ENCODE measurements at regions not wholly inside any gene's neighbourhood (a gene's known extent, or its start where the extent isn't known, plus 50 kb on each side); places are given as distances from the start of the nearest gene placed in this dataset.

- Histone ChIP-seq H3K4me1 (ENCODE audit: control insufficient read depth in 5 of 5, insufficient read depth in 5 of 5, low read length in 5 of 5) (no peaks in the 10 kb centered on the region), H3K9me3 (ENCODE audit: control insufficient read depth in 4 of 4, insufficient read depth in 3 of 4, low read length in 3 of 4) (no peaks in the 10 kb centered on the region), H3K9ac (ENCODE audit: insufficient read depth in 1 of 2, low read length in 2 of 2) (no peak overlapping the region), H3K36me3 (ENCODE audit: control insufficient read depth in 4 of 4, insufficient read depth in 4 of 4, low read length in 4 of 4) (no peaks in the 10 kb centered on the region), H3K27ac (ENCODE audit: low read depth in 1 of 2, low read length in 1 of 2) (no peak overlapping the region), H3K27me3 (ENCODE audit: control insufficient read depth in 3 of 3, insufficient read depth in 3 of 3, low read length in 2 of 3) (no peaks in the 10 kb centered on the region), H3K4me3 (no peak overlapping the region)
- ATAC-seq (ENCODE audit: insufficient read depth, low FRiP score) (no peak), DNase-seq (no peak)
- no peak for TF ChIP-seq CTCF (IDR thresholded peaks at IDR 0.05; ENCODE audit: control extremely low read depth, extremely low read depth)
- 33 to 35% methylated on average over 5 of the region's 5 CpGs for WGBS, 2 donors
Observed at GRCh38 chr1:214976665-214977064, 105.9 kb upstream of the KCNK2 start.

GRCh38 chr1:214977110-214977509 lies 105.4 kb upstream of the KCNK2 start:
- no peak overlapping the region for H3K4me3 ChIP-seq
- H3K9ac ChIP-seq (ENCODE audit: insufficient read depth in 1 of 2, low read length in 2 of 2), result no peak overlapping the region
- DNase-seq (no peak), ATAC-seq (ENCODE audit: insufficient read depth, low FRiP score) (no peak)
- H3K27me3 ChIP-seq (ENCODE audit: control insufficient read depth in 3 of 3, insufficient read depth in 3 of 3, low read length in 2 of 3), result no peaks in the 10 kb centered on the region
- WGBS, 2 donors, result 43 to 56% methylated on average over 3 of the region's 3 CpGs
- TF ChIP-seq CTCF (IDR thresholded peaks at IDR 0.05; ENCODE audit: control extremely low read depth, extremely low read depth), result no peak
- no peaks in the 10 kb centered on the region for H3K9me3 ChIP-seq (ENCODE audit: control insufficient read depth in 4 of 4, insufficient read depth in 3 of 4, low read length in 3 of 4)
- H3K27ac ChIP-seq (ENCODE audit: low read depth in 1 of 2, low read length in 1 of 2), result no peak overlapping the region
- H3K4me1 ChIP-seq (ENCODE audit: control insufficient read depth in 5 of 5, insufficient read depth in 5 of 5, low read length in 5 of 5), result no peaks in the 10 kb centered on the region
- H3K36me3 ChIP-seq (ENCODE audit: control insufficient read depth in 4 of 4, insufficient read depth in 4 of 4, low read length in 4 of 4), result no peaks in the 10 kb centered on the region

GRCh38 chr1:214977700-214978374 lies 104.7 kb upstream of the KCNK2 start:
- TF ChIP-seq CTCF (IDR thresholded peaks at IDR 0.05; ENCODE audit: control extremely low read depth, extremely low read depth), result no peak
- 66 to 73% methylated on average over 6 of the region's 6 CpGs for WGBS, 2 donors
- no peak overlapping the region for H3K27ac ChIP-seq (ENCODE audit: low read depth in 1 of 2, low read length in 1 of 2)

GRCh38 chr1:214979191-214979590 lies 103.3 kb upstream of the KCNK2 start:
- 83 to 86% methylated on average over 1 of the region's 1 CpG for WGBS, 2 donors

More at GRCh38 chr1:214977700-214978374, 104.7 kb upstream of the KCNK2 start:
- Histone ChIP-seq H3K36me3 (ENCODE audit: control insufficient read depth in 4 of 4, insufficient read depth in 4 of 4, low read length in 4 of 4) (no peaks in the 10 kb centered on the region), H3K9ac (ENCODE audit: insufficient read depth in 1 of 2, low read length in 2 of 2) (no peak overlapping the region), H3K4me3 (no peak overlapping the region), H3K9me3 (ENCODE audit: control insufficient read depth in 4 of 4, insufficient read depth in 3 of 4, low read length in 3 of 4) (no peaks in the 10 kb centered on the region), H3K27me3 (ENCODE audit: control insufficient read depth in 3 of 3, insufficient read depth in 3 of 3, low read length in 2 of 3) (no peaks in the 10 kb centered on the region), H3K4me1 (ENCODE audit: control insufficient read depth in 5 of 5, insufficient read depth in 5 of 5, low read length in 5 of 5) (no peaks in the 10 kb centered on the region)
- no peak for ATAC-seq (ENCODE audit: insufficient read depth, low FRiP score)
- DNase-seq, result no peak

More at GRCh38 chr1:214979191-214979590, 103.3 kb upstream of the KCNK2 start:
- ATAC-seq (ENCODE audit: insufficient read depth, low FRiP score) (no peak), DNase-seq (no peak)
- H3K27ac ChIP-seq (ENCODE audit: low read depth in 1 of 2, low read length in 1 of 2), result no peak overlapping the region
- no peaks in the 10 kb centered on the region for H3K4me1 ChIP-seq (ENCODE audit: control insufficient read depth in 5 of 5, insufficient read depth in 5 of 5, low read length in 5 of 5)
- no peaks in the 10 kb centered on the region for H3K36me3 ChIP-seq (ENCODE audit: control insufficient read depth in 4 of 4, insufficient read depth in 4 of 4, low read length in 4 of 4)
- no peak overlapping the region for H3K4me3 ChIP-seq
- no peaks in the 10 kb centered on the region for H3K9me3 ChIP-seq (ENCODE audit: control insufficient read depth in 4 of 4, insufficient read depth in 3 of 4, low read length in 3 of 4)
- no peak for TF ChIP-seq CTCF (IDR thresholded peaks at IDR 0.05; ENCODE audit: control extremely low read depth, extremely low read depth)
- H3K27me3 ChIP-seq (ENCODE audit: control insufficient read depth in 3 of 3, insufficient read depth in 3 of 3, low read length in 2 of 3), result no peaks in the 10 kb centered on the region
- no peak overlapping the region for H3K9ac ChIP-seq (ENCODE audit: insufficient read depth in 1 of 2, low read length in 2 of 2)
